Retinal pigment epithelial cell (primary cell): ENCODE measurements at regions not wholly inside any gene's neighbourhood (a gene's known extent, or its start where the extent isn't known, plus 50 kb on each side); places are given as distances from the start of the nearest gene placed in this dataset.

ENCODE experiments used
- DNase-seq: peaks from one replicate; pipeline ENCODE4 v3.0.0-alpha.2; 2010; ENCODE audit warnings: low read depth
- H3K4me3 ChIP-seq: 2 replicates; pipeline ENCODE4 v1.5.1; 2011; ENCODE audit warnings: mild to moderate bottlenecking, low read length, control low read depth, moderate library complexity
- CTCF ChIP-seq: conservative IDR thresholded peaks from 2 replicates; pipeline ENCODE4 v1.5.1; 2011; ENCODE audit warnings: low read depth, low read length, control low read depth, inconsistent platforms

GRCh38 chr3:64303401-64303800 lies 78.1 kb upstream of the PRICKLE2 start:
- no peak for TF ChIP-seq CTCF
- no peak overlapping the region for H3K4me3 ChIP-seq
- DNase-seq: no peak

DNA sequence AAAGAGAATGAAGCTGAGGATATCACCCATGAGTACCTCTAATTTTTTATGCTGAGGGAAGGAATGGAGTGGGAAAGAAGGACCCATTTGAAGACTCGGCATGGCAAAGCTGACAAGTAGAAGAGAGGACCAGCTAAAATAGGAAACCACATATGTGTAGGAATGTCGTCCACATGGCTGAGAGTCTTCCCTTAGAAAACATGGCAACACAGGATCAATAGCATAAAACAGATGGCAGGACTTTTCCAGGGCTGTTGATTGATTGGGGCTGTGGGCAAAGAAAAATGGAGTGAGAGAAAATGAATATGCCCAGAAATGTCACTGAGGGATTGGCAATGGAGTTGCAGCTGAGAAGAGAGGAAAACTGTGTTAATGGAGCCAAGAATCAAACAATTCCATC lies 76.2 kb upstream of the PRICKLE2 start:
- TF ChIP-seq CTCF: no peak
- no peak overlapping the region for H3K4me3 ChIP-seq
- no peak for DNase-seq

GRCh38 chr3:64300790-64301423 lies 75.6 kb upstream of the PRICKLE2 start:
- H3K4me3 ChIP-seq: no peak overlapping the region
- no peak for DNase-seq
- TF ChIP-seq CTCF: no peak

DNA sequence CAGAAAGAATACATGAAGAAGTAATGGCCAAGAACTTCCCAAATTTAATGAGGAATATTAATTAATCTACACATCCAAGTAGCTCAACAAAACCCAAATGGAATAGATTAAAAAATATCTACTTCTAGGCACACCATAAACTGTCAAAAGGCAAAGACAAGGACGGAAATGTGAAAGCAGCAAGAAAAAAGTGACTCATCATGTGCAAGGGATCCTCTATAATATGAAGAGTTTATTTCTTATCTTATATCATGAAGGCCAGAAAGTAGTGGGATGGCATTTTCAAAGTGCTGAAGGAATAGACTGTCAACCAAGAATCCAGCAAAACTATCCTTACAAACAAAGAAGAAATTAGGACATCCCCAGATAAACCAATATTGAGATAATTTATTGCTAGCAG lies 73.9 kb upstream of the PRICKLE2 start:
- TF ChIP-seq CTCF: no peak
- no peak for DNase-seq
- H3K4me3 ChIP-seq: no peak overlapping the region

- no peak overlapping the region for H3K4me3 ChIP-seq
- no peak for DNase-seq
- no peak for TF ChIP-seq CTCF
Observed at GRCh38 chr3:64297563-64297962, 72.3 kb upstream of the PRICKLE2 start.

GRCh38 chr3:64295594-64295993 lies 70.3 kb upstream of the PRICKLE2 start:
- peak; percentile 83 for DNase-seq
- H3K4me3 ChIP-seq: no peak overlapping the region
- no peak for TF ChIP-seq CTCF

GRCh38 chr3:64294771-64295170 lies 69.5 kb upstream of the PRICKLE2 start:
- no peak for TF ChIP-seq CTCF
- H3K4me3 ChIP-seq: no peak overlapping the region
- no peak for DNase-seq
